Right ventricle myocardium superior (tissue), 1 donor: ENCODE measurements at regions not wholly inside any gene's neighbourhood (a gene's known extent, or its start where the extent isn't known, plus 50 kb on each side); places are given as distances from the start of the nearest gene placed in this dataset.
"Not testable (repeated sequence)": the region's sequence is repeated elsewhere in the genome, so short reads cannot be mapped to it uniquely, and the experiment has no call there.

ENCODE experiments used
- ATAC-seq: fragments of 200-7000 bp; cut with Tn5 transposase; one replicate; pipeline ENCODE4 v1.9.1; 2020; ENCODE audit warnings: mild to moderate bottlenecking; ENCODE audit not compliant: poor library complexity
- DNase-seq: peaks from one replicate; pipeline ENCODE4 v3.0.0-alpha.2; 2020
- intact Hi-C: fragments of 100-400 bp; cut with DNase I; formaldehyde crosslinking; loops from one replicate; pipeline ENCODE4 v1.11.2; 2022
- donor health status: DM: no; HTN: yes; CAD: no; lungs with severe emphysema.

- intact Hi-C loops, result no loop called here
- no peak for DNase-seq
- no peak for ATAC-seq
These were observed 213.7 kb downstream of the ZIC5 start for GRCh38 chr13:99757756-99758459.

GRCh38 chr13:99756281-99756680 is 215.3 kb downstream of the ZIC5 start:
- DNase-seq (no peak), ATAC-seq (no peak)

GRCh38 chr13:99754750-99755149 is 216.8 kb downstream of the ZIC5 start:
- ATAC-seq, DNase-seq, intact Hi-C loops: not testable (repeated sequence)

More at GRCh38 chr13:99756281-99756680, 215.3 kb downstream of the ZIC5 start:
- intact Hi-C loops, result no loop called here

- DNase-seq, result no peak
- no peak for ATAC-seq
- intact Hi-C loops, result no loop called here
These were observed 219.2 kb downstream of the ZIC5 start for GRCh38 chr13:99752373-99752772.

- DNase-seq, result no peak
- no peak for ATAC-seq
- intact Hi-C loops, result no loop called here
These were observed 219.9 kb downstream of the ZIC5 start for GRCh38 chr13:99751517-99752199.

- intact Hi-C loops, result no loop called here
- ATAC-seq (no peak), DNase-seq (no peak)
These were observed 220.6 kb downstream of the ZIC5 start for GRCh38 chr13:99750951-99751350.

- intact Hi-C loops, result no loop called here
- DNase-seq (no peak), ATAC-seq (no peak)
These were observed 222.1 kb downstream of the ZIC5 start for GRCh38 chr13:99749271-99750019.

GRCh38 chr13:99747403-99747710 is 224.2 kb downstream of the ZIC5 start:
- no peak for ATAC-seq

GRCh38 chr13:99746637-99747402 is 224.7 kb downstream of the ZIC5 start:
- intact Hi-C loops, result no loop called here
- DNase-seq (no peak), ATAC-seq (no peak)

More at GRCh38 chr13:99747403-99747710, 224.2 kb downstream of the ZIC5 start:
- intact Hi-C loops, result no loop called here
- DNase-seq, result no peak

- intact Hi-C loops, result no loop called here
- DNase-seq (no peak), ATAC-seq (no peak)
These were observed 228.5 kb downstream of the ZIC5 start for GRCh38 chr13:99743094-99743493.

- DNase-seq (no peak), ATAC-seq (no peak)
- intact Hi-C loops, result no loop called here
These were observed 229.6 kb downstream of the ZIC5 start for GRCh38 chr13:99741960-99742359.

GRCh38 chr13:99740251-99740979 is 231.2 kb downstream of the ZIC5 start:
- ATAC-seq, result no peak
- intact Hi-C loops, result no loop called here

GRCh38 chr13:99738626-99739025 is 232.9 kb downstream of the ZIC5 start:
- intact Hi-C loops, result no loop called here
- DNase-seq (no peak), ATAC-seq (no peak)

More at GRCh38 chr13:99740251-99740979, 231.2 kb downstream of the ZIC5 start:
- no peak for DNase-seq

- DNase-seq, result no peak
- ATAC-seq, result no peak
- intact Hi-C loops, result no loop called here
These were observed 233.9 kb downstream of the ZIC5 start for GRCh38 chr13:99737481-99738245.

GRCh38 chr13:99736541-99736940 is 235.0 kb downstream of the ZIC5 start:
- DNase-seq (no peak), ATAC-seq (no peak)
- intact Hi-C loops, result no loop called here

GRCh38 chr13:99734013-99734693 is 232.9 kb downstream of the TM9SF2 start:
- intact Hi-C loops, result no loop called here
- DNase-seq, result no peak
- no peak for ATAC-seq

GRCh38 chr13:99733346-99733745 is 232.1 kb downstream of the TM9SF2 start:
- no peak for ATAC-seq
- DNase-seq, result no peak
- intact Hi-C loops, result no loop called here
